CD14-positive monocyte (primary cell): ENCODE measurements at regions not wholly inside any gene's neighbourhood (a gene's known extent, or its start where the extent isn't known, plus 50 kb on each side); places are given as distances from the start of the nearest gene placed in this dataset.
A peak's percentile ranks its signal among the peaks of the same experiment; 100 is the strongest.

Source experiments
- DNase-seq, 3 donors: peaks; one replicate each; pipeline ENCODE4 v3.0.0-alpha.2; 2011 to 2022
- H2AFZ ChIP-seq: 2 replicates; pipeline ENCODE4 v1.6.0; 2012; ENCODE audit warnings: mild to moderate bottlenecking, low read depth, low read length, inconsistent platforms; ENCODE audit not compliant: insufficient read depth, poor library complexity, severe bottlenecking
- H3K27ac ChIP-seq, 2 donors: 1 replicate in 1 of 2; 2 replicates in 1 of 2; pipeline ENCODE4 v1.5.1; 2012 to 2013; ENCODE audit warnings: low read length in 2 of 2, control low read depth in 1 of 2, inconsistent platforms in 1 of 2, low read depth in 1 of 2, mild to moderate bottlenecking in 1 of 2
- H3K27me3 ChIP-seq, 2 donors: one replicate each; pipeline versions ENCODE4 v1.6.0 to v1.6.1; 2011 to 2013; ENCODE audit warnings: low read length in 2 of 2; ENCODE audit not compliant: control insufficient read depth in 2 of 2, insufficient read depth in 2 of 2
- H3K36me3 ChIP-seq, 2 donors: replicated peaks in 1 of 2; 1 replicate in 1 of 2; 2 replicates in 1 of 2; pipeline versions ENCODE4 v1.5.1 to v1.6.1; 2012 to 2013; ENCODE audit warnings: low read length in 2 of 2, control low read depth in 1 of 2, inconsistent platforms in 1 of 2, mild to moderate bottlenecking in 1 of 2; ENCODE audit not compliant: insufficient read depth in 2 of 2, control insufficient read depth in 1 of 2
- H3K4me1 ChIP-seq, 2 donors: 1 replicate in 1 of 2; 2 replicates in 1 of 2; pipeline versions ENCODE4 v1.5.1 to v1.6.1; 2012 to 2013; ENCODE audit warnings: low read length in 2 of 2, control low read depth in 1 of 2, inconsistent platforms in 1 of 2, mild to moderate bottlenecking in 1 of 2, moderate library complexity in 1 of 2; ENCODE audit not compliant: insufficient read depth in 2 of 2, control insufficient read depth in 1 of 2
- H3K4me2 ChIP-seq: replicated peaks from 2 replicates; pipeline ENCODE3; 2012; ENCODE audit warnings: low read length, moderate library complexity, mild to moderate bottlenecking; ENCODE audit not compliant: poor library complexity, severe bottlenecking; ENCODE audit errors: extremely low read depth
- H3K4me3 ChIP-seq, 3 experiments: fragments of 200-600 bp in 1 of 3; sonication (generic) in 1 of 3; replicated peaks in 1 of 3; 1 replicate in 2 of 3; 2 replicates in 1 of 3; pipeline ENCODE4 v1.5.1; 2011 to 2013; ENCODE audit warnings: low read length in 3 of 3, mild to moderate bottlenecking in 3 of 3, control low read depth in 2 of 3, low read depth in 2 of 3, inconsistent platforms in 1 of 3, moderate library complexity in 1 of 3
- H3K79me2 ChIP-seq: 2 replicates; pipeline ENCODE4 v1.6.0; 2012; ENCODE audit warnings: mild to moderate bottlenecking, control low read depth, inconsistent platforms, low read length, moderate library complexity; ENCODE audit not compliant: insufficient read depth
- H3K9ac ChIP-seq: 2 replicates; pipeline ENCODE4 v1.6.0; 2017; ENCODE audit warnings: low read length, mild to moderate bottlenecking; ENCODE audit not compliant: insufficient read depth, poor library complexity, severe bottlenecking
- H3K9me3 ChIP-seq, 2 donors: replicated peaks in 1 of 2; 1 replicate in 1 of 2; 2 replicates in 1 of 2; pipeline versions ENCODE4 v1.5.1 to v1.6.1; 2012 to 2013; ENCODE audit warnings: low read length in 2 of 2, control low read depth in 1 of 2; ENCODE audit not compliant: control insufficient read depth in 1 of 2, insufficient read depth in 1 of 2
- H4K20me1 ChIP-seq: 2 replicates; pipeline ENCODE4 v1.6.0; 2012; ENCODE audit warnings: mild to moderate bottlenecking, low read length, control low read depth, moderate library complexity; ENCODE audit not compliant: insufficient read depth
- H3K27ac Mint-ChIP-seq, 7 donors: one replicate each; pipeline ENCODE4 v1.8.0; 2020; ENCODE audit warnings: mild to moderate bottlenecking in 7 of 7, mixed read lengths in 7 of 7, moderate library complexity in 6 of 7, inconsistent platforms in 2 of 7
- H3K27me3 Mint-ChIP-seq, 3 donors: one replicate each; pipeline ENCODE4 v1.8.0; 2021 to 2022; ENCODE audit warnings: low read depth in 3 of 3, mild to moderate bottlenecking in 3 of 3, mixed read lengths in 3 of 3, moderate library complexity in 3 of 3, inconsistent platforms in 1 of 3
- H3K36me3 Mint-ChIP-seq, 2 donors: one replicate each; pipeline ENCODE4 v1.8.0; 2020; ENCODE audit warnings: mixed read lengths in 2 of 2, inconsistent platforms in 1 of 2, mild to moderate bottlenecking in 1 of 2
- H3K4me1 Mint-ChIP-seq: one replicate; pipeline ENCODE4 v1.8.0; 2020; ENCODE audit warnings: mild to moderate bottlenecking, mixed read lengths
- H3K4me3 Mint-ChIP-seq, 2 donors: one replicate each; pipeline ENCODE4 v1.8.0; 2020; ENCODE audit warnings: mild to moderate bottlenecking in 2 of 2, mixed read lengths in 2 of 2, moderate library complexity in 1 of 2
- H3K9me3 Mint-ChIP-seq, 7 donors: one replicate each; pipeline ENCODE4 v1.8.0; 2020 to 2022; ENCODE audit warnings: mixed read lengths in 7 of 7, mild to moderate bottlenecking in 6 of 7, moderate library complexity in 6 of 7, inconsistent platforms in 2 of 7
- CTCF ChIP-seq: fragments of 200-600 bp; IDR thresholded peaks from one replicate; pipeline ENCODE4 v1.8.0; 2022; ENCODE audit warnings: antibody characterized with exemption, mild to moderate bottlenecking
- WGBS: methylation state at CpG from one replicate; pipeline ENCODE4 v1.1.5; 2013; ENCODE audit warnings: missing lambda C conversion rate; ENCODE audit not compliant: insufficient coverage; 5-methylcytosine and 5-hydroxymethylcytosine counted together
- intact Hi-C, 2 donors: fragments of 100-400 bp; cut with micrococcal nuclease; formaldehyde crosslinking; loops; one replicate each; pipeline versions ENCODE4 v1.15.0 to v1.15.1; 2023

- H3K4me1 Mint-ChIP-seq = no peaks in the 10 kb centered on the region
- TF ChIP-seq CTCF = no peak
- no CpG with 5 or more reads among the region's 1 CpG for WGBS
- H3K4me1 ChIP-seq = no peaks in the 10 kb centered on the region
- no peaks in the 10 kb centered on the region for H3K9me3 ChIP-seq
- H3K9me3 Mint-ChIP-seq = peaks cover 0 to 3% (median 0%) of the 10 kb centered on the region in 7 donors
- no peak overlapping the region for H3K27ac ChIP-seq
- no peak overlapping the region for H3K4me2 ChIP-seq
- H3K4me3 ChIP-seq = no peak overlapping the region
- no peaks in the 10 kb centered on the region for H4K20me1 ChIP-seq
- H3K4me3 Mint-ChIP-seq = no peak overlapping the region
- peaks cover 2 to 5% (median 4%) of the 10 kb centered on the region in 3 donors for H3K27me3 Mint-ChIP-seq
- H3K36me3 Mint-ChIP-seq = no peaks in the 10 kb centered on the region
- no peak overlapping the region for H2AFZ ChIP-seq
- H3K9ac ChIP-seq = no peak overlapping the region
- intact Hi-C loops = no loop called here
- H3K36me3 ChIP-seq = no peaks in the 10 kb centered on the region
- no peak for DNase-seq
- no peak overlapping the region for H3K27ac Mint-ChIP-seq
- no peaks in the 10 kb centered on the region for H3K79me2 ChIP-seq
- no peaks in the 10 kb centered on the region for H3K27me3 ChIP-seq
Observed at GRCh38 chr12:85441741-85442140, 161.7 kb downstream of the ALX1 start.

GRCh38 chr12:85445060-85445938, 165.3 kb downstream of the ALX1 start:
- Mint-ChIP-seq H3K9me3 (peaks cover 0 to 3% (median 0%) of the 10 kb centered on the region in 7 donors), H3K27me3 (peaks cover 2 to 5% (median 4%) of the 10 kb centered on the region in 3 donors), H3K4me1 (peaks cover 8% of the 10 kb centered on the region), H3K36me3 (no peaks in the 10 kb centered on the region), H3K27ac (peak overlapping the region in 1 of 7 donors; percentile 30), H3K4me3 (no peak overlapping the region)
- no peak for DNase-seq
- Histone ChIP-seq H3K9me3 (no peaks in the 10 kb centered on the region), H3K79me2 (no peaks in the 10 kb centered on the region), H4K20me1 (no peaks in the 10 kb centered on the region), H3K4me3 (no peak overlapping the region), H3K27me3 (no peaks in the 10 kb centered on the region), H3K4me1 (no peaks in the 10 kb centered on the region), H2AFZ (no peak overlapping the region), H3K27ac (no peak overlapping the region), H3K4me2 (no peak overlapping the region), H3K36me3 (no peaks in the 10 kb centered on the region), H3K9ac (no peak overlapping the region)
- intact Hi-C loops = no loop called here
- TF ChIP-seq CTCF = no peak
- WGBS = 60% methylated on average over 1 of the region's 6 CpGs
